ENCODE measurements at regions not wholly inside any gene's neighbourhood (a gene's known extent, or its start where the extent isn't known, plus 50 kb on each side); places are given as distances from the start of the nearest gene placed in this dataset.

GRCh38 chr10:2014541-2014940, 277.2 kb upstream of the ADARB2 start:
- no peak for TF ChIP-seq CTCF (IDR thresholded peaks at IDR 0.05)
- TF ChIP-seq POLR2A (IDR thresholded peaks at IDR 0.05), result no peak
